ENCODE measurements at regions not wholly inside any gene's neighbourhood (a gene's known extent, or its start where the extent isn't known, plus 50 kb on each side); places are given as distances from the start of the nearest gene placed in this dataset.
"Not testable (repeated sequence)": the region's sequence is repeated elsewhere in the genome, so short reads cannot be mapped to it uniquely, and the experiment has no call there.

DNA sequence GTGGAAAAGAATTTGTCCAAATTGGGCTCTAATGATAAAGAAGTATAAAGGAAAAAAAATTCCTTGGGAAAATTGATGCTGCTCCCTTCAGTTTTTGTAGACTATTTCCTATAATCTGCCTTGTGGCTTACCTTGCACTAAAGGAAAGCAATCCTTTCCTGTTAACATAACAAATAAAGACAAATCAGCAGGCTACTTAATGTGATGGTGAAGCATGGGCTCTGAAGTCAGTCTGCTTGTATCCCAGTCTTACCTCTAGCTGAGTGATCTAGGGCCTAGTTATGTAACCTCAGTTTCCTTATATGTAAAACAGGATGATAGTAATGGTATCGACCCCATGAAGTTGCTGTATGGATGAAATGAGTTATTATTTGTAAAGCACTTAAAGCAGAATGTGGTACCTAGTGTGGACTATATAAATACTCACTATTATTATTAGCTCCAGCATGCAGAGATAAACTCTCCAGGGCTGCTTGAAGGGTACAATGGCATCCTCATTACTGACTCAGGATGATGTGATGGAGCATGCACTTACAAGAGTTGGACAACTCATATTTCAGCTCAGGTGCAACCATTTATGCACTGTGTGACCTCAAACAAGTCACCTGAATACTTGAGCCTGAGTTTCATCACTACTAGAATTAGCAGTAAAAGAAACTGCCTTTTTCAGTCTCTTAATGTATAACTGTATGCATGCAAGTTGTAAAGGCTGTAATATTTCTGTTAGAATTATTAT is 156.1 kb downstream of the DKK1 start:
- intact Hi-C loops (cut with DNase I) = no loop called here
- no peak for DNase-seq (ENCODE audit: low spot score)

GRCh38 chr10:52472406-52473146 is 158.5 kb downstream of the DKK1 start:
- intact Hi-C loops (cut with DNase I) = no loop called here
- no peak for DNase-seq (ENCODE audit: low spot score)

GRCh38 chr10:52474265-52474664 is 160.2 kb downstream of the DKK1 start:
- intact Hi-C loops (cut with DNase I) = no loop called here
- DNase-seq (ENCODE audit: low spot score) = no peak

- no peak for DNase-seq (ENCODE audit: low spot score)
- intact Hi-C loops (cut with DNase I) = no loop called here
Observed at GRCh38 chr10:52477305-52477704, 163.2 kb downstream of the DKK1 start.

- DNase-seq (ENCODE audit: low spot score) = no peak
- intact Hi-C loops (cut with DNase I) = no loop called here
Observed at GRCh38 chr10:52479567-52479966, 165.5 kb downstream of the DKK1 start.

DNA sequence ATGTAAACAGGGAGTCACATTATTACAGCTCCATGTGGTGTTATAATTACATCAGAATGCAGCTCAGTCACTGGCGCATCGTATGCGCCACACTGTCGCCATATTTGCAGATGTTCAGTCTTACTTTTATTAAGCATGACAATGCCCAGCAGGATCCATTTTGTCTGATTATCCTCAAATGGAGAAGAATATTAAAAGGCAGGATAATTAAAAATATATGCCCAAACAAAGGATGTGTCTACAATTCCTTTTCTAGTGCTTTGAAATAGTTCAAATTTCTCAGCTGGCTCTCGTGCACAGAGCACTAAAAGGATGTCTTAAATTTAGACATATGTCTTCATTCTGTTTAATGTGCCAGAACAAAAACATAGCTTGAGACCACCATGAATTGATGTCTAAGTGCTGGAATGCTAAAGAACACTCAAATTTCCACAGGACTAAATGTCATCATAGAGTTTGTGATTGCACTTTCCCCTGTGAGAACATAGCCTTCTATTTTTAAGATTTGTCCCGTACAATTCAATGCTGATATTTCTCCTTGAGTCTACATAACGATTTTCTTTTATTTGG is 168.0 kb downstream of the DKK1 start:
- intact Hi-C loops (cut with DNase I) = loop anchor here in 1 of 2 donors (10.0 kb wide), 1 partner anchor 157 kb away; no protein-coding TSS in a partner anchor
- no peak for DNase-seq (ENCODE audit: low spot score)

DNA sequence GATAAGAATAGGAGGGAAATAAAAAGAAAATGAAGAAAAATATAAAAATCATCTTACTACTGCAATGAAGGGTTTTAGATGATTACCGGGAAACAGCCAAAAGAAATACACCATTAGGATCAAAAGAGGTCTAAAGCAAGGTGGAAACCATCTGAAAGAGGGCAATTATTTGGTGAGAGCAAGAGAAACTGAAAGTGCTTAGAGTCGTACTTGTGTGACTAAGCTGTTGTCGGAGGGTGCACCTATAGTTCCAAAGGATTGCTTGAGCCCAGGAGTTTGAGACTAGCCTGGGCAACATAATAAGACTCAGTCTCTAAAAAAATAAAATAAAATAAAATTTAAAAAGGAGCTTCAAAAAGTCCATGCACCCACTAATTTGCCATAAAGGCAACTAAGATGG is 169.5 kb downstream of the DKK1 start:
- intact Hi-C loops (cut with DNase I) = loop anchor here in 1 of 2 donors (10.0 kb wide), 1 partner anchor 159 kb away; no protein-coding TSS in a partner anchor

DNA sequence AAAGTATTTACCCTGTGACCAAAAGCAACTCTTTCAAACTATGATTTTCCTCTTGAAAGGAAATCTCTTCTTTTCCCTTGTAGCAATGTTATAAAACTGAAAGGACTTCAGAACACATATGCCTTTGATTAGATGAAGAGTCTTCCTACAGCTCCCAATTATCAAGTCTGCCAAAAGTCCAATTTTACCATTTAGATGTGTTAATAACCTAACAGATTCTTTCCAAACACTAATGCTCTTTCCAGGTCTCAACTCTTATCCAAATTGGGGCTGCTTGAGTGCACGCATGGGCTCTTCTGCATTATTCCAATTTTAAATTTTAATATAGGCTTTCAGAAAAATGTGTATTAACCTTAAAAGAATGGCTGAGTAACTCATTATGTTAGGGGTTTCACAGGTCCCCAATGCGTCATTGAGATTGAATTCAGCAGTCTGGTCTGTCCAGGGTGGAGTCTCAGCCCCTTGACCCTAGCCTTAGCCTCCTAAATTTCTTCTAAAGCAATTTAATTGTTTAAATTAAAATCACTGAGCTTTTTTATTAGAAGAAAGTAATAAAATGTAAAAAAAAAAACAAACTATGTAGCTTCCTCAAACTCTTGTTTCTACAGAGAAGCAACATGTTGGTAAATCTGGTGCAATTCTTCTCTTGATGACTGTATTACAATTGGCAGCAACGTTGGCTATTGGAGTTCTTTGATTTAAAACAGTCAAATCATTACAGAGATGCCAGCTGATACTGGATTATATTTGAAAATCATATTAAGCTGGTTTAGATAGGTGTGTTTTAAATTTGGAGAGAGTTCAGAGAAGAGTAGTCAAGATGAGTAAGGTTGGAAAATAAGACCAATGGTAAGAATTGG is 170.4 kb downstream of the DKK1 start:
- DNase-seq (ENCODE audit: low spot score) = no peak
- intact Hi-C loops (cut with DNase I) = loop anchor here in 1 of 2 donors (10.0 kb wide), 1 partner anchor 160 kb away; no protein-coding TSS in a partner anchor

More for the DNA sequence above, 169.5 kb downstream of the DKK1 start:
- no peak for DNase-seq (ENCODE audit: low spot score)

- intact Hi-C loops (cut with DNase I) = loop anchor here in 1 of 2 donors (10.0 kb wide), 1 partner anchor 161 kb away; no protein-coding TSS in a partner anchor
Observed at GRCh38 chr10:52485462-52485861, 171.4 kb downstream of the DKK1 start.

GRCh38 chr10:52486840-52487611 is 172.9 kb downstream of the DKK1 start:
- intact Hi-C loops (cut with DNase I) = loop anchor here in 1 of 2 donors (10.0 kb wide), 1 partner anchor 162 kb away; no protein-coding TSS in a partner anchor
- DNase-seq (ENCODE audit: low spot score) = no peak

More at GRCh38 chr10:52485462-52485861, 171.4 kb downstream of the DKK1 start:
- DNase-seq (ENCODE audit: low spot score) = no peak

- intact Hi-C loops (cut with DNase I) = loop anchor here (2.0 to 10.0 kb wide), 2 partner anchors 164 to 180 kb away; no protein-coding TSS in a partner anchor
- DNase-seq (ENCODE audit: low spot score) = no peak
Observed at GRCh38 chr10:52488606-52489485, 174.8 kb downstream of the DKK1 start.

GRCh38 chr10:52491246-52491995 is 177.3 kb downstream of the DKK1 start:
- no peak for DNase-seq (ENCODE audit: low spot score)
- intact Hi-C loops (cut with DNase I) = no loop called here

GRCh38 chr10:52499281-52499680 is 185.2 kb downstream of the DKK1 start:
- no peak for DNase-seq (ENCODE audit: low spot score)

DNA sequence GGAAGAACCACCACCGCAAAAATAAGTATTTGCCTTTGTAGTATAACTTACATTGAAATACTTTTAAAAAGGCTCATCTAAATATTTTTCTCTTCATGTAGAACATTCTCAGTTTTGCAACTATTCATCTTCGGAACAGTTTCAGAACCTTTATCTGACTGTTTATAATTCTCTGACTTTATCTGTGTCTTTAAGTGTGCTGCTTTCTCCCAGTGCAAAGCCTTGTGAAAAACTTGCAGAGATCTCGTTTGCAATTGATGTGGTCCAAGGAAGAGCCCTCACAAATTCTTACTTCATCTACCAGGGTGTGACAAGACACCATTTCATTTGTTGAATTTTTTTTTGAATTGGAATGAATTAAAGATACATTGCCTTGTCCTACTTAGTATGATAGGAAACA is 186.4 kb downstream of the DKK1 start:
- DNase-seq (ENCODE audit: low spot score) = no peak
- intact Hi-C loops (cut with DNase I) = no loop called here

More at GRCh38 chr10:52499281-52499680, 185.2 kb downstream of the DKK1 start:
- intact Hi-C loops (cut with DNase I) = no loop called here

DNA sequence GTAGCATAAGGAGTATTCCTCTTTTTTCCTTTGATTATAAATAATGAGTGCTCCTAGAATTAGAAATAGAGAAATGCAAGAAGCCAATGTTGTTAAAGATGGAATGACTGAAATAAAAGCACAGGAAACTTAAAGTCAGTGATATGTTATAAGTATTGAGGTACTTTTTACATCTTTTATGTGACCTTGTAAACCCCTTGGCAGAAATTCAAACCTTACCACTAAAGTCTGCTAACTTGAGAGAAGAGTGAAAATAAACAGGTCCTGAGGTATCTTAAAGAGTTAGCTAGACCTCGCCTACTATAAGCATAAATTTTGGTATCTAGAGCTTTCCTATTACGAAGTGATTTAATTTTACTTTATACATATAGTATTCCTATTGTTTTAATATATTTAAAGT is 188.2 kb downstream of the DKK1 start:
- intact Hi-C loops (cut with DNase I) = no loop called here

GRCh38 chr10:52505341-52505740 is 191.3 kb downstream of the DKK1 start:
- intact Hi-C loops (cut with DNase I); DNase-seq (ENCODE audit: low spot score): not testable (repeated sequence)

More for the DNA sequence above, 188.2 kb downstream of the DKK1 start:
- no peak for DNase-seq (ENCODE audit: low spot score)

- no peak for DNase-seq (ENCODE audit: low spot score)
Observed at GRCh38 chr10:52514481-52514880, 200.4 kb downstream of the DKK1 start.

More at GRCh38 chr10:52514481-52514880, 200.4 kb downstream of the DKK1 start:
- intact Hi-C loops (cut with DNase I) = no loop called here

Measured in posterior vena cava (tissue), 2 donors.